Coronary artery (tissue), 2 donors: ENCODE measurements at regions not wholly inside any gene's neighbourhood (a gene's known extent, or its start where the extent isn't known, plus 50 kb on each side); places are given as distances from the start of the nearest gene placed in this dataset.
A peak's percentile ranks its signal among the peaks of the same experiment; 100 is the strongest.

Experiments used
- DNase-seq: peaks from one replicate; pipeline ENCODE4 v3.0.0-alpha.2; 2017; ENCODE audit warnings: low spot score
- H3K27ac ChIP-seq, 2 donors: fragments of 200-600 bp; sonication (generic); one replicate each; pipeline ENCODE4 v1.5.1; 2016 to 2019
- H3K4me3 ChIP-seq: fragments of 200-600 bp; sonication (generic); 2 replicates; pipeline ENCODE4 v1.5.1; 2016; ENCODE audit warnings: mild to moderate bottlenecking, moderate library complexity
- TF ChIP-seq, protein P1 (sequence below): fragments of 200-600 bp; sonication (generic); IDR thresholded peaks from one replicate; pipeline ENCODE4 v1.5.1; 2019; ENCODE audit warnings: antibody characterized with exemption

DNA sequence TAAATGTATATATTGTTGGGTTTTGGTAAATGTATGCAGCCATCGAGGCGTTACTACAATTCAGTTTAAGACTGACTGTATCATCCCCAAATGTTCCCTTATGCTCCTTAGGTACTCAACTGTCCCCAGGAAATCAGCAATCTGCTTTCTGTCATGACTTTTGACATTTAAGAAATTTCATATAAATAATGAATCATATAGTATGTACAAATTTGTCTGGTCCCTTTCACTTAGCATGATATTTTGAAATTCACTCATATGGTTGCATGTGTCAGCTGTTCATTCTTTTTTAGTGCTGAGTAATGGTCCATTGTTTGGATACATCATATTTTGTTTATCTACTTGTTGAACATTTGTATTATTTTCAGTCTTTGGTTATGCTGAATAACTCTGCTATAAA is 218.8 kb downstream of the C4orf33 start:
- TF ChIP-seq, protein P1, sequence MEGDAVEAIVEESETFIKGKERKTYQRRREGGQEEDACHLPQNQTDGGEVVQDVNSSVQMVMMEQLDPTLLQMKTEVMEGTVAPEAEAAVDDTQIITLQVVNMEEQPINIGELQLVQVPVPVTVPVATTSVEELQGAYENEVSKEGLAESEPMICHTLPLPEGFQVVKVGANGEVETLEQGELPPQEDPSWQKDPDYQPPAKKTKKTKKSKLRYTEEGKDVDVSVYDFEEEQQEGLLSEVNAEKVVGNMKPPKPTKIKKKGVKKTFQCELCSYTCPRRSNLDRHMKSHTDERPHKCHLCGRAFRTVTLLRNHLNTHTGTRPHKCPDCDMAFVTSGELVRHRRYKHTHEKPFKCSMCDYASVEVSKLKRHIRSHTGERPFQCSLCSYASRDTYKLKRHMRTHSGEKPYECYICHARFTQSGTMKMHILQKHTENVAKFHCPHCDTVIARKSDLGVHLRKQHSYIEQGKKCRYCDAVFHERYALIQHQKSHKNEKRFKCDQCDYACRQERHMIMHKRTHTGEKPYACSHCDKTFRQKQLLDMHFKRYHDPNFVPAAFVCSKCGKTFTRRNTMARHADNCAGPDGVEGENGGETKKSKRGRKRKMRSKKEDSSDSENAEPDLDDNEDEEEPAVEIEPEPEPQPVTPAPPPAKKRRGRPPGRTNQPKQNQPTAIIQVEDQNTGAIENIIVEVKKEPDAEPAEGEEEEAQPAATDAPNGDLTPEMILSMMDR = no peak
- Histone ChIP-seq H3K27ac (no peak overlapping the region), H3K4me3 (no peak overlapping the region)
- DNase-seq = no peak

DNA sequence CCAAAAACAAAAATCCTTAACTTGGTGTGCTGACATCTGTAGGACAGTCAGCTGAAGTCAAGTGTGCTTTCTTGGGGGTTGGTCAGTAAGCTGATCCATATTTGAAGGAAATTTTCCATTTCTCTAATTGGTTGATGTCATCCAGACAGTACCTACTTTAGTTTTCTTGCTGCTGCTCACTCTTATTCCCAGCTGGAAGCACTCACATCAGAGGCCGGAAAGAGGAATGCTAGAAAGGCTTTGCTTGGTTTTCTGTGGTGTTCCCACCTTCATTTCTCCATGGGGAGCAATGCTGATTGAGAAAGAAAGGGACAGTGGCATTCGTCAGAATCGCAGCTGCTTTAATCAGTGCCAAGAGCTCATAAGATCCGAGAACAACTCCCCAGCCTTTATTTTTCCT is 227.0 kb downstream of the C4orf33 start:
- no peak overlapping the region for H3K4me3 ChIP-seq
- TF ChIP-seq, protein P1 = no peak
- H3K27ac ChIP-seq = no peak overlapping the region
- DNase-seq = no peak

DNA sequence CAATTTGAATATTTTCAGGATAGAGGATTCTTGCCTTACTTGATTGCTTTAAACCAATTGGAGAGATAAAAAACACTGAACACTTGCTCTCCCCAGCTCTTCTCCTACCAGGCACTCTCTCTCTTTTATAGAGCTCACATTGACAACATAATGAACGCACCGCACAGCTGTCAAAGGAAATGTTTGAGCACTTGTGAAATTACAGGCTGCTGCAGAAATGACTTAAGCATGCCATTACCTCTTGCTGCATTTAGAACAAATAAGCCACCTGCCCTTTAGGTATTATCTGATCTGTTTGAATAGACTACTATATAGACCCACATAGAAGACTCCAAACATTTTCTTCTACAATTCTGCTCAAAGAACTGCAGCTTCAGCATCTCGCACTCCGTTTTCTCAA is 227.7 kb downstream of the C4orf33 start:
- Histone ChIP-seq H3K4me3 (no peak overlapping the region), H3K27ac (no peak overlapping the region)
- no peak for DNase-seq
- TF ChIP-seq, protein P1 = no peak

DNA sequence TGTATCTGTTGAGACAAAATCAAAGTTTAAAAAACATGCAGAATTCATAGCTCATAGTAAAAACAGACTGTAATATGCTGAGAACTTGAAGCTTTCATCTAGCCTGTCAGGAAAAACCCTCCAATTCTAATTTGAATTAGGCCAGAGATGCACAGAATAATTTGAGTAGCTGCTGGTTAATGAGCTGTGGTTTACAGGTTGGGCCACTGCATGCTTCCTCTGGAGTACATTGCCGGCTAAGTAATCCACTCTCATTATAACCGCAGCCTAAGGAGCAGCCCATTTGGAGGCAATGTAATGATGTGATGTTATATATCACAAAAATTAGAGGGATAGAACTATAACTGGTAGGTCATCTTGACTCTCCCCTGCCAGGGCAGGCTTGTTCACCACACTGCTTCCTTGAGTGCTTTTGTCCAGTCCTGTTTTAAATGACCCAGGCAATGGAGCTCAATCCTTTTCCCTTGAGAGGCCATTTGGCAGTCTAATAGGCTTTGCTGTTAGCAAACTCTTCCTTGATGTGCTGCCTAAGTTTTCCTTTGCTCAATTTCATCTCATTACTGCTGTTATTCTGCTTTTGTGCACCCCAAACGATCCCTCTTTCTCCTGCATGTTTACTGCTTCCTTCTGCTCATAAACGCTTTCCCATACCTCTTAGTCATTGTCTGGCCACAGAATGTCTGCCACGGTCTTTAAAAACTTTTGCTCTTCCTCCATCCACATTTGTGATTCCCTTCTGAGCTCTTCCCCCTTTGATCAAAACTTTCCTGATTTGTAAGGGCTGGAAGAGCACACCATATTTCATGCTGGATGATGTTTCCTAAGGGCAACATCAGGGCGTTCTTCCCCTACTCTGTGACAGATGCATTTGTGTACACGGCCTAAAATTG is 230.9 kb downstream of the C4orf33 start:
- no peak for DNase-seq
- Histone ChIP-seq H3K27ac (peak overlapping the region in 1 of 2 donors; percentile 46), H3K4me3 (no peak overlapping the region)
- TF ChIP-seq, protein P1 = no peak

DNA sequence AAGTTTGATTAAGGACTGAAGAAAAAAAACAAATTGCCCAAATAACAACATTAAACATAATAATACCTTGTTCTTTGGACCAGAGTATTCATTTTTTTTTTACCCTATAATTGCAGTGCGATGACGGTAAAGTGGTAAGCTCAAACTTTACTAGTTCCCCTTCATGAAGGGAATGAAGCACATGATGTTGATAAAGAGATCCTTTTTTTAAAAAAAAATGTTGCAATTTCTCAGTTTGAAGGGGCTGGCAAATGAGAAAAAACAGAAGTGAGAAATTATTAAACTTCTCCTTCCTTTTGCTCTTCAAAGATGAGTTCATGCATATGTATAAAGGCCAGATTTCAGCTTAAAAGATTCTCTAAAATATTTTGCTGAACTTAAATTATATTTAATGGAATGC is 231.7 kb downstream of the C4orf33 start:
- Histone ChIP-seq H3K27ac (peak overlapping the region in 1 of 2 donors; percentile 46), H3K4me3 (no peak overlapping the region)
- TF ChIP-seq, protein P1 = no peak
- no peak for DNase-seq

DNA sequence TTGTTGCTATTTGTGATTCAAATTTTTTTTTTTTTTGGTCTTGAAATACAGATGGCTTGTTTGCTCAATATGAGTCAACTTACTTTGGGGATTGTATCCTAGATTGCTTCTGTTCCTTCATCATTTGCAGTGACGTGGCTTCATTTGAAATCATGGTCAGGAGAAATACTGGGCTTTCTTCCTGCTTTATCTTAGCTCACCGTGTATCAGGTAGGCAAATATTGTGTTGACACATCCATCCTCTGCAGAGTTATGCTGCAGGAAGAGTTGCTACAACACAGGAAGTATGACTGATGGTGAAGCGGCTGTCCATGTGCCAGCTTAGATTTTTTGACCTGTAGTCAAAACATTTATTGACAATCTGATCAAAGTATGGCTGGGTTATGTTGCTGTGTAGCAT is 232.2 kb downstream of the C4orf33 start:
- H3K27ac ChIP-seq = no peak overlapping the region
- DNase-seq = no peak
- TF ChIP-seq, protein P1 = no peak
- H3K4me3 ChIP-seq = no peak overlapping the region

DNA sequence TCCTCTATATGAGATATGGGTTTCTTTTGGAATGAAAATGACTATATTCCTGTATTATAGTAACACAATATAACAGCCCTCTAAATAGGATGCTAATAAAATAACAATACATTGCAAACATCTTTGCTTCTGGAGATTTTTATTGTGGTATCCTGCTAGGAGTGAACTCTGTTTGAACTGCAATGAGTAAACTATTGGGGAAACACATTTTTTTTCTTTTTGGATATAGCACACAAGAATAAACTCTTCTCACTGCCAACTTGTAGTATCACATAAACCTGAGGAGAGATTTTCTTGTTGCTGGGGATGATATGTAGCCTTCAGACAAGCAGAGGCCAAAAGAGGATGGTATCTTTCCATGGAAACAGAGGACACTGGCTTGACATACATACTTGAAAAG is 238.2 kb downstream of the C4orf33 start:
- H3K27ac ChIP-seq = no peak overlapping the region
- H3K4me3 ChIP-seq = no peak overlapping the region
- no peak for DNase-seq
- TF ChIP-seq, protein P1 = no peak
